ENCODE measurements at regions not wholly inside any gene's neighbourhood (a gene's known extent, or its start where the extent isn't known, plus 50 kb on each side); places are given as distances from the start of the nearest gene placed in this dataset.
"Not testable (repeated sequence)": the region's sequence is repeated elsewhere in the genome, so short reads cannot be mapped to it uniquely, and the experiment has no call there.

- H3K4me1 ChIP-seq (ENCODE audit: control insufficient read depth in 2 of 2, insufficient read depth in 2 of 2, low read length in 2 of 2) = peaks cover 12 to 14% of the 10 kb centered on the region in 2 donors
- H3K9ac ChIP-seq (ENCODE audit: low read depth in 1 of 2, low read length in 2 of 2); H3K27me3 ChIP-seq (ENCODE audit: control insufficient read depth in 2 of 2, insufficient read depth in 2 of 2, low read length in 2 of 2); H3K36me3 ChIP-seq (ENCODE audit: control insufficient read depth in 2 of 2, insufficient read depth in 2 of 2, low read length in 2 of 2); H3K9me3 ChIP-seq (ENCODE audit: control insufficient read depth in 2 of 2, low read length in 2 of 2); H3K27ac ChIP-seq (ENCODE audit: low read depth in 2 of 2, low read length in 2 of 2); H3K4me3 ChIP-seq (ENCODE audit: low read length in 2 of 2): not testable (repeated sequence)
Measured at GRCh38 chr1:149841597-149842238, 57.6 kb upstream of the BOLA1 start.

- H3K27ac ChIP-seq (ENCODE audit: low read depth in 2 of 2, low read length in 2 of 2); H3K27me3 ChIP-seq (ENCODE audit: control insufficient read depth in 2 of 2, insufficient read depth in 2 of 2, low read length in 2 of 2): not testable (repeated sequence)
Measured at GRCh38 chr1:149842458-149843064, 56.8 kb upstream of the BOLA1 start.

GRCh38 chr1:149843431-149844041 lies 55.8 kb upstream of the BOLA1 start:
- H3K9ac ChIP-seq (ENCODE audit: low read depth in 1 of 2, low read length in 2 of 2) = peak overlapping the region; percentile 72 to 81
- no peaks in the 10 kb centered on the region for H3K27me3 ChIP-seq (ENCODE audit: control insufficient read depth in 2 of 2, insufficient read depth in 2 of 2, low read length in 2 of 2)
- H3K4me3 ChIP-seq (ENCODE audit: low read length in 2 of 2) = peak overlapping the region; percentile 82 to 86
- peaks cover 0 to 2% of the 10 kb centered on the region in 2 donors for H3K36me3 ChIP-seq (ENCODE audit: control insufficient read depth in 2 of 2, insufficient read depth in 2 of 2, low read length in 2 of 2)
- peaks cover 16 to 19% of the 10 kb centered on the region in 2 donors for H3K4me1 ChIP-seq (ENCODE audit: control insufficient read depth in 2 of 2, insufficient read depth in 2 of 2, low read length in 2 of 2)
- H3K27ac ChIP-seq (ENCODE audit: low read depth in 2 of 2, low read length in 2 of 2) = peak overlapping the region; percentile 63 to 85
- H3K9me3 ChIP-seq (ENCODE audit: control insufficient read depth in 2 of 2, low read length in 2 of 2) = no peaks in the 10 kb centered on the region

More at GRCh38 chr1:149842458-149843064, 56.8 kb upstream of the BOLA1 start:
- not testable (repeated sequence) for H3K9me3 ChIP-seq (ENCODE audit: control insufficient read depth in 2 of 2, low read length in 2 of 2); H3K4me3 ChIP-seq (ENCODE audit: low read length in 2 of 2); H3K36me3 ChIP-seq (ENCODE audit: control insufficient read depth in 2 of 2, insufficient read depth in 2 of 2, low read length in 2 of 2); H3K9ac ChIP-seq (ENCODE audit: low read depth in 1 of 2, low read length in 2 of 2)
- H3K4me1 ChIP-seq (ENCODE audit: control insufficient read depth in 2 of 2, insufficient read depth in 2 of 2, low read length in 2 of 2) = peaks cover 12 to 14% of the 10 kb centered on the region in 2 donors

GRCh38 chr1:149844101-149844500 lies 55.3 kb upstream of the BOLA1 start:
- H3K27me3 ChIP-seq (ENCODE audit: control insufficient read depth in 2 of 2, insufficient read depth in 2 of 2, low read length in 2 of 2) = no peaks in the 10 kb centered on the region
- H3K4me3 ChIP-seq (ENCODE audit: low read length in 2 of 2) = peak overlapping the region; percentile 82 to 86
- H3K4me1 ChIP-seq (ENCODE audit: control insufficient read depth in 2 of 2, insufficient read depth in 2 of 2, low read length in 2 of 2) = peaks cover 21 to 23% of the 10 kb centered on the region in 2 donors
- H3K36me3 ChIP-seq (ENCODE audit: control insufficient read depth in 2 of 2, insufficient read depth in 2 of 2, low read length in 2 of 2) = peaks cover 0 to 2% of the 10 kb centered on the region in 2 donors
- peak overlapping the region; percentile 63 to 85 for H3K27ac ChIP-seq (ENCODE audit: low read depth in 2 of 2, low read length in 2 of 2)
- H3K9ac ChIP-seq (ENCODE audit: low read depth in 1 of 2, low read length in 2 of 2) = peak overlapping the region; percentile 72 to 81
- H3K9me3 ChIP-seq (ENCODE audit: control insufficient read depth in 2 of 2, low read length in 2 of 2) = no peaks in the 10 kb centered on the region

GRCh38 chr1:149844650-149845255 lies 54.6 kb upstream of the BOLA1 start:
- no peak overlapping the region for H3K27ac ChIP-seq (ENCODE audit: low read depth in 2 of 2, low read length in 2 of 2)
- H3K4me1 ChIP-seq (ENCODE audit: control insufficient read depth in 2 of 2, insufficient read depth in 2 of 2, low read length in 2 of 2) = peaks cover 25 to 27% of the 10 kb centered on the region in 2 donors
- H3K9ac ChIP-seq (ENCODE audit: low read depth in 1 of 2, low read length in 2 of 2) = peak overlapping the region; percentile 42 to 47
- no peaks in the 10 kb centered on the region for H3K9me3 ChIP-seq (ENCODE audit: control insufficient read depth in 2 of 2, low read length in 2 of 2)
- H3K4me3 ChIP-seq (ENCODE audit: low read length in 2 of 2) = peak overlapping the region; percentile 32 to 86
- no peaks in the 10 kb centered on the region for H3K27me3 ChIP-seq (ENCODE audit: control insufficient read depth in 2 of 2, insufficient read depth in 2 of 2, low read length in 2 of 2)
- peaks cover 0 to 2% of the 10 kb centered on the region in 2 donors for H3K36me3 ChIP-seq (ENCODE audit: control insufficient read depth in 2 of 2, insufficient read depth in 2 of 2, low read length in 2 of 2)

- H3K27me3 ChIP-seq (ENCODE audit: control insufficient read depth in 2 of 2, insufficient read depth in 2 of 2, low read length in 2 of 2) = no peaks in the 10 kb centered on the region
- no peaks in the 10 kb centered on the region for H3K9me3 ChIP-seq (ENCODE audit: control insufficient read depth in 2 of 2, low read length in 2 of 2)
- H3K4me1 ChIP-seq (ENCODE audit: control insufficient read depth in 2 of 2, insufficient read depth in 2 of 2, low read length in 2 of 2) = peaks cover 25 to 30% of the 10 kb centered on the region in 2 donors
- H3K9ac ChIP-seq (ENCODE audit: low read depth in 1 of 2, low read length in 2 of 2) = peak overlapping the region in 1 of 2 donors; percentile 47
- H3K27ac ChIP-seq (ENCODE audit: low read depth in 2 of 2, low read length in 2 of 2) = no peak overlapping the region
- peak overlapping the region in 1 of 2 donors; percentile 32 for H3K4me3 ChIP-seq (ENCODE audit: low read length in 2 of 2)
- H3K36me3 ChIP-seq (ENCODE audit: control insufficient read depth in 2 of 2, insufficient read depth in 2 of 2, low read length in 2 of 2) = peaks cover 0 to 2% of the 10 kb centered on the region in 2 donors
Measured at GRCh38 chr1:149845416-149845815, 54.0 kb upstream of the BOLA1 start.

- H3K27ac ChIP-seq (ENCODE audit: low read depth in 2 of 2, low read length in 2 of 2) = no peak overlapping the region
- peaks cover 25 to 30% of the 10 kb centered on the region in 2 donors for H3K4me1 ChIP-seq (ENCODE audit: control insufficient read depth in 2 of 2, insufficient read depth in 2 of 2, low read length in 2 of 2)
- H3K36me3 ChIP-seq (ENCODE audit: control insufficient read depth in 2 of 2, insufficient read depth in 2 of 2, low read length in 2 of 2) = peaks cover 0 to 2% of the 10 kb centered on the region in 2 donors
- no peak overlapping the region for H3K9ac ChIP-seq (ENCODE audit: low read depth in 1 of 2, low read length in 2 of 2)
- H3K9me3 ChIP-seq (ENCODE audit: control insufficient read depth in 2 of 2, low read length in 2 of 2) = no peaks in the 10 kb centered on the region
- no peak overlapping the region for H3K4me3 ChIP-seq (ENCODE audit: low read length in 2 of 2)
- H3K27me3 ChIP-seq (ENCODE audit: control insufficient read depth in 2 of 2, insufficient read depth in 2 of 2, low read length in 2 of 2) = no peaks in the 10 kb centered on the region
Measured at GRCh38 chr1:149846042-149846441, 53.3 kb upstream of the BOLA1 start.

- H3K9me3 ChIP-seq (ENCODE audit: control insufficient read depth in 2 of 2, low read length in 2 of 2) = no peaks in the 10 kb centered on the region
- no peaks in the 10 kb centered on the region for H3K27me3 ChIP-seq (ENCODE audit: control insufficient read depth in 2 of 2, insufficient read depth in 2 of 2, low read length in 2 of 2)
- H3K4me3 ChIP-seq (ENCODE audit: low read length in 2 of 2) = no peak overlapping the region
- peaks cover 25 to 30% of the 10 kb centered on the region in 2 donors for H3K4me1 ChIP-seq (ENCODE audit: control insufficient read depth in 2 of 2, insufficient read depth in 2 of 2, low read length in 2 of 2)
- no peak overlapping the region for H3K9ac ChIP-seq (ENCODE audit: low read depth in 1 of 2, low read length in 2 of 2)
- no peak overlapping the region for H3K27ac ChIP-seq (ENCODE audit: low read depth in 2 of 2, low read length in 2 of 2)
- H3K36me3 ChIP-seq (ENCODE audit: control insufficient read depth in 2 of 2, insufficient read depth in 2 of 2, low read length in 2 of 2) = peaks cover 0 to 2% of the 10 kb centered on the region in 2 donors
Measured at GRCh38 chr1:149846593-149847466, 52.5 kb upstream of the BOLA1 start.

GRCh38 chr1:149848340-149849110 lies 50.8 kb upstream of the BOLA1 start:
- H3K9me3 ChIP-seq (ENCODE audit: control insufficient read depth in 2 of 2, low read length in 2 of 2) = no peaks in the 10 kb centered on the region
- H3K36me3 ChIP-seq (ENCODE audit: control insufficient read depth in 2 of 2, insufficient read depth in 2 of 2, low read length in 2 of 2) = peaks cover 0 to 2% of the 10 kb centered on the region in 2 donors
- H3K4me1 ChIP-seq (ENCODE audit: control insufficient read depth in 2 of 2, insufficient read depth in 2 of 2, low read length in 2 of 2) = peaks cover 25 to 30% of the 10 kb centered on the region in 2 donors
- H3K9ac ChIP-seq (ENCODE audit: low read depth in 1 of 2, low read length in 2 of 2) = peak overlapping the region in 1 of 2 donors; percentile 71
- H3K27ac ChIP-seq (ENCODE audit: low read depth in 2 of 2, low read length in 2 of 2) = no peak overlapping the region
- no peaks in the 10 kb centered on the region for H3K27me3 ChIP-seq (ENCODE audit: control insufficient read depth in 2 of 2, insufficient read depth in 2 of 2, low read length in 2 of 2)
- H3K4me3 ChIP-seq (ENCODE audit: low read length in 2 of 2) = peak overlapping the region; percentile 53 to 71
